ENCODE measurements at regions not wholly inside any gene's neighbourhood (a gene's known extent, or its start where the extent isn't known, plus 50 kb on each side); places are given as distances from the start of the nearest gene placed in this dataset.

- TF ChIP-seq POLR2AphosphoS5 (IDR thresholded peaks at IDR 0.05; ENCODE audit: low read depth) = no peak
- no peak for TF ChIP-seq CTCF (IDR thresholded peaks at IDR 0.05; ENCODE audit: insufficient read depth, low read length)
- no peak for TF ChIP-seq REST (IDR thresholded peaks at IDR 0.05; ENCODE audit: insufficient replicate concordance, low read depth)
- no peak for TF ChIP-seq GABPA (IDR thresholded peaks at IDR 0.05; ENCODE audit: low read depth)
- TF ChIP-seq SPI1 (IDR thresholded peaks at IDR 0.05; ENCODE audit: borderline replicate concordance, low read depth) = no peak
These were observed 687.0 kb upstream of the NECTIN3 start for GRCh38 chr3:110384601-110385000.
